HL-60 (cell line): ENCODE measurements at regions not wholly inside any gene's neighbourhood (a gene's known extent, or its start where the extent isn't known, plus 50 kb on each side); places are given as distances from the start of the nearest gene placed in this dataset.

ENCODE experiments used
- DNase-seq, 2 experiments: peaks; one replicate each; pipeline ENCODE4 v3.0.0-alpha.2; 2010 to 2020; ENCODE audit warnings: low read depth in 1 of 2, low spot score in 1 of 2
- H3K27ac ChIP-seq: fragments of 250-450 bp; sonication (Bioruptor Pico); replicated peaks from 2 replicates; pipeline ENCODE4 v1.5.1; 2020; ENCODE audit warnings: mild to moderate bottlenecking, moderate library complexity
- H3K27me3 ChIP-seq: fragments of 250-450 bp; sonication (Bioruptor Pico); 2 replicates; pipeline ENCODE4 v1.5.1; 2021; ENCODE audit warnings: mild to moderate bottlenecking, moderate library complexity; ENCODE audit not compliant: insufficient read depth, poor library complexity, severe bottlenecking
- H3K4me3 ChIP-seq: replicated peaks from 2 replicates; pipeline ENCODE4 v1.5.1; 2011; ENCODE audit warnings: mild to moderate bottlenecking, control low read depth, low read length; ENCODE audit not compliant: insufficient read depth
- CTCF ChIP-seq: IDR thresholded peaks from one replicate; pipeline ENCODE4 v1.5.1; 2011; ENCODE audit warnings: low read length, control low read depth, inconsistent platforms; ENCODE audit not compliant: insufficient read depth
- GABPA ChIP-seq: IDR thresholded peaks from 2 replicates; pipeline ENCODE4 v1.6.1; 2012; ENCODE audit warnings: low read depth
- POLR2AphosphoS5 ChIP-seq: IDR thresholded peaks from 2 replicates; pipeline ENCODE4 v1.6.1; 2012; ENCODE audit warnings: low read depth
- REST ChIP-seq: IDR thresholded peaks from 2 replicates; pipeline ENCODE4 v1.6.1; 2012; ENCODE audit warnings: low read depth; ENCODE audit not compliant: insufficient replicate concordance
- SPI1 ChIP-seq: IDR thresholded peaks from 2 replicates; pipeline ENCODE4 v1.6.1; 2012; ENCODE audit warnings: low read depth, mild to moderate bottlenecking, borderline replicate concordance

GRCh38 chr3:161744366-161744765, 247.8 kb downstream of the OTOL1 start:
- no peak overlapping the region for H3K27ac ChIP-seq
- no peak for TF ChIP-seq SPI1
- no peak for TF ChIP-seq GABPA
- no peak for TF ChIP-seq CTCF
- no peak for TF ChIP-seq POLR2AphosphoS5
- TF ChIP-seq REST = no peak
- no peak for DNase-seq

GRCh38 chr3:161745741-161746140, 249.1 kb downstream of the OTOL1 start:
- Histone ChIP-seq H3K27me3 (no peaks in the 10 kb centered on the region), H3K4me3 (no peak overlapping the region), H3K27ac (no peak overlapping the region)
- TF ChIP-seq GABPA (no peak), CTCF (no peak), POLR2AphosphoS5 (no peak), SPI1 (peak; percentile 22; the same call in 1 of the 2 replicates), REST (no peak)
- no peak for DNase-seq

More at GRCh38 chr3:161744366-161744765, 247.8 kb downstream of the OTOL1 start:
- Histone ChIP-seq H3K27me3 (no peaks in the 10 kb centered on the region), H3K4me3 (no peak overlapping the region)

GRCh38 chr3:161748049-161748448, 251.4 kb downstream of the OTOL1 start:
- no peak for DNase-seq
- Histone ChIP-seq H3K27ac (no peak overlapping the region), H3K4me3 (no peak overlapping the region), H3K27me3 (no peaks in the 10 kb centered on the region)
- TF ChIP-seq SPI1 (no peak), POLR2AphosphoS5 (no peak), REST (no peak), CTCF (no peak), GABPA (no peak)
